GM21529 (cell line): ENCODE measurements at regions not wholly inside any gene's neighbourhood (a gene's known extent, or its start where the extent isn't known, plus 50 kb on each side); places are given as distances from the start of the nearest gene placed in this dataset.

Experiments
- ATAC-seq: cut with Tn5 transposase; IDR thresholded peaks from one replicate; pipeline ENCODE4 v1.9.1; 2021; ENCODE audit not compliant: unreplicated experiment

DNA sequence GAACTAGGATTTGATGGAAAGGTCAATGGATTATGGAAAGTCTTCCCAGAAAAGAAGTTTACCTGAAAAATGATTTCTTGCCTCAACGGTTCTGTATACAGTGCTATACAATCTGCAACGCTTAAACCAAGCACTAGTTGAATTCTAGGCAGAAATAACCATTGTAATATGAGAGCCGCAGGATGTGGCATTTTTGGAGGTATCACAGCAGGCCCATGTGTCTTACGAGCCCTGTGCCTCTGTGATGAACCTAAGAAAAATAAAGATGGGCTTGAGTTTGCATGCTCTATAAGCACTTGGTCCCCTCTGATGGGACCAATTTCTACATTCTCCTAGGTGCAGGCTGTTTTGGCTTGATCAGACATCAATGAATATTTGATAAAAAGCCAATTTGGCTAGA is 78.7 kb upstream of the RFC3 start:
- ATAC-seq: no peak

DNA sequence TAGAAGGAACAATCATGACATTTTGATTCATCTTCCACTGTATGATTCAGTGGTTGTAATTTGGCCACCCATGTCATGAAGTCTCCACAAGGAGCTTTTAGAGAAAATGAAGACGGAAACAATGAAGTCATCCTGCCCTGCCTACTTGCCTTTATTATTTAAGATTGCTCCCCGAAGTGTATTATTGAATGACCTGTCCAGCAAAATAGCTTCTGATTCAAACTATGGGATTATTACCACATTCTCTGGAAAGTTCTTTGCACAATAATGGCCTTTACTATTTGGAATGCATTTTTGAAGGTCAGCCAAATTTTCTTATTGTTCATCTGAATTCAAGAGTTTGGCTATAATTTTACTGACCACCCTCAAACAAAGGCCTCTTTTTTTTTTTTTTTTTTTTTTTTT is 77.8 kb upstream of the RFC3 start:
- ATAC-seq: no peak

DNA sequence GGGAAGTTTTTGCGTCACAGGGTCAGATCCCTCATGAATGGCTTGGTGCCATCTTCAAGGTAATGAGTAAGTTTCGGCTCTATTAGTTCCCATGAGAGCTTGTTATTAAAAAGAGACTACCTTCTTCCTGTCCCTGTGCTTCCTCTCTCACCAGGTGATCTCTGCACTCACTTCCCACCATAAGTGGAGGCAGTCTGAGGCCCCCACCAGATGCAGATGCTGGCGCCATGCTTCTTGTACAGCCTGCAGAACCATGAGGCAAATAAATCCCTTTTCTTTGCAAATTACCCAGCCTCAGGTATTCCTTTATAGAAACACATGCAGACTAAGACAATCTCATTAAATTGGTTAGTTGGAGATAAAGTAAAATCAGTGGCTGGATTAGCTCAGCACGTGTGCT is 75.6 kb upstream of the RFC3 start:
- no peak for ATAC-seq

DNA sequence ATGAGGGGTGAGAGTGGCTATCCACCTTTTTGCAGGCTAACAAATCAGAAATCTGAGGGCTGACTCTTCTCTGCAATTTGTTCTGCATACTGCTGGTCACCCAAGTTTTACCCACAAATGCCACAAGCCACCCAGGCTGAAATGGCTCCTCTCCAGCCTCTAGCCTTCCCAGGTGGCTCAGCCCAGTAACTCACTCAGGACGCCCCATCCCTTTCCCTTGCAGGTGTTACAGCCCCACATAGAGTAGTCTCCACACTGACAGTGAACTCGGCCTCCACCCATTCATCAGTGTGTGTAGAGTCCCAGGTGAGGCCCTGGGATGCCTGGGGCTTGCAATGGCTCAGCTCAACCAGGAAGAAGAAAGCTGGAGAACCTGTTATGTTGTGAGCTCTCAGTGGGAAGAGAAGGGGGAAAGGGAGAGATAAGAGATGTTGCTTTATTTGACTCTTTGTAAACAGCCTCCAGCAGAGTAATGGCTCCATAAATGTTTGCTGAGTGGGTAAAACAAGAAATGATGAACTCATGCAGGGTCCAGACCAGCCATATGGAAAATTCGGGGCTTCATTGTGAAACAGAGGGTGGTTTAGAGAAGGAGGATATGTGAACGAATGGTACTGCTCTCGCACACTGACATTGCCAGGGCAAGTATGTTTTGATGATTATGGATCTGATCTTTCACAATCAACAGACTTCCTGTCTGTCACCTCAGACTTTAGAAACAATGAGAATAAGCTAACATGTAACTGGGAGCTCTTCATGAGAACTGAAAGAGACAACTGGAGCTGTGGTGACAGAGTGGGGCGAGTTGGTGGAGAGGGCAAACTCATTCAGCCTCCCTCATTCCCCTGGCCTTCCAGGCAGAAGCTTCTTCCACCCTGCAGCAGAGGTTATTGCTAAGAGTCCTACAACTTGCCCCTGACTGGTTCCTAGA is 74.2 kb upstream of the RFC3 start:
- peak; percentile 74 for ATAC-seq

DNA sequence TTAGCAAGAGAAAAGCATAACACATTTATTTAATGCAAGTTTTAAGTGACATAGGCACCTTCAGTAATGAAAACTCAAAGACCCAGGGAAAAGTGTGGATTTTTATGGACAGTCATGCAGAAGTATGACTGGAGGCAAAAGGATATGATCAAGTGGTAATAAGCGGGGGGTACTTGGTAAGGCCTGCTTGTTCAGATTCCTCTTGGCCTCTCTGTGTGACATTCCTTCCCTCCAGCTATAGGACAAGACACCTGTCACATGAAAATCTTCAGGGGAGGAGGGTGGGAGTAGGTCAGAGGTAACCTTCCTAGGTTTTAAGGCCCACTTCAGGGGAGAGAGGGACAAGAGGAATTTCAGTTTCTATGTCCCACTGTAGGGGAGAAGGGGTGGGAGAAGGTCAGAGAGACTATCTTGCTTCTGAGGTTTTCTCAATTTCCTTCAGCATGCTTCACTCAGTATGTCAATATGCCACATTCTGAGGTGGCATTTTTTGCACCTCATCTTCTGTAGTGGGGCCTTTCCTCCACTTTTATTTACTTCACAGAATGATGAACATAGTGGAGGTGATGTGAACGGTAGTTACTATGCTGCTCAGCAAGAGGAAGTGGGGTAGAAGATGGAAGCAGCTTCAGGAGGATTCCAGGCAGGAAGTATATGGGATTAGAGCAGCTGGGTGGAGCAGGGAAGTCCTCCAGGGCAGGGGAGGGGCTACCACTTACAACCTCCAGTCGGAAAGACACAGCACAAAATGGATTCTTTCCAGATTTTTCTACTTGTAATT is 73.2 kb upstream of the RFC3 start:
- no peak for ATAC-seq

DNA sequence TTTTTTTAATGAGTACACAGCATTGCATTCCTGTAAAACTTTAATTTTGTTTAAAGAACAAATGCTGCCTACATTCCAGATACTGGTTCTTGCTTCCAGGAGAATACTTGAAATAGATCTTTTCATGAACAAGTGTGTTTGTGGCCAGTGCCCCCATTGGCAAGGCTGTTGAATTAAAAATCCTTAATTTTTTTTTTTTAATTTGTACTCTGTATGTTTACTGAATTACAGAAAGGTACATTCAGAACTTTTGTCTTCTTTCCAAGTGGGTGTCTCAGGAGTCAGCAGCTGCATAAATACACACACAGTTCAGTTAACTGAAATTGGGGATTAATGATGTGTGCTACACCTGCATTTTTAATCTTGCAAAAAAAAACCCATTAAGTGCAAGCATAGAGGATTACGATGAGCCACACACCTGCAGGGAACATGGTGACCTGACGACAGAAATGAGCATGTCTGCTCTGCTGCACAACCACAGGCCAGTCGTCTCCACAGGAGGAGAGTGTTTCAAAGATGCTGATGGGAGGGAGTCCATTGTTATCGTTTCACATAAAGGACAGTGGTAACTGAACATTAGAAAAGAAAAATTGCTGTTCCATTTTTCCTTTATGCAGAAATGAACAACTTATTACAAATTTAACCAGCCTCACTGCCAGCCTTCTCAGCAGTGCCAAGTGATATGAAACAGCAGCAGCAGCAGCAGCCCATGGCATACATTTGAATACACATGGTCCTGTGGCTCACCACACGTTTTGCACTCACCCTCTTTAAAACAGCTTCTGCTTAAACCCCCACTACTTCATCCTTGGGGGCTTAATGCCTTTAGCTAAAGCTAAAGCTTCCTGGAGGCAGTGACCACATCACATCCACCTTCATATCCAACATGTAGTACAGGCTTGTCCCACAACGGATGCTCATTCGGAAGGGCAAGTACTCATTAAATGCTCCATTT is 72.3 kb upstream of the RFC3 start:
- peak; percentile 50 for ATAC-seq

DNA sequence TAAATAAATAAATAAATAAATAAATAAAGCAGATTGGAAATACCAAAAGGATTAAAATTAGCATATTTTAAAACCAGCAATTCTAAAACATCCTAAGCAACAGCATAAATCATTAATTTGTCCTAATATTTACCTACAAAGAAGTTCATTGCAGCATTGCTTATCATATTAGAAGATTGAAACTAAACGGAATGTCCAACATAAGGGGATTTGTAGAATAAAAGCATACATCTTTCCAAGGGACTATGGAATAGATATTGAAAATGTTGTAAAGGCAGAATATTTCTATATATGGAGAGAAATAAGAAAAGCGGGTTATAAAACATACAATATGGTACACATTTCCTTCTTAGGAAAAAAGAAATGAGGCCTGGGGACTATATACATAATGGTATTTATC is 71.1 kb upstream of the RFC3 start:
- ATAC-seq: no peak

DNA sequence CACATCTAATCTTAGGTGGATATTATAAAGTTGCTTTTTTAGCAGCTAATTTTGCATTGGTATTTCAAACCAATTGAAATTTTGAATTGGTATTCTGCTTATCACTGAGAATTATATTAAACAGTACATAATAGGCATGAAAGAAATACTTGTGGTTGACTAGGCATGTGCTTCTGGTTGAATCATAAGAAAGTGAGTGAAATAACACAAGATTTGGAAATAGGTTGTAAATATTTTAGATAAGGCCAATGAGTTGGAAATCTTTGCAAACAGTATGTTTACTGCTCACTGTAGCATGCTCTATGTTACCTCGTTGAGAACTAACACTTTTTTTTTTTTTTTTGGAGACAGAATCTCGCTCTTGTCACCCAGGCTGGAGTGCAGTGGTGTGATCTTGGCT is 66.8 kb upstream of the RFC3 start:
- no peak for ATAC-seq

DNA sequence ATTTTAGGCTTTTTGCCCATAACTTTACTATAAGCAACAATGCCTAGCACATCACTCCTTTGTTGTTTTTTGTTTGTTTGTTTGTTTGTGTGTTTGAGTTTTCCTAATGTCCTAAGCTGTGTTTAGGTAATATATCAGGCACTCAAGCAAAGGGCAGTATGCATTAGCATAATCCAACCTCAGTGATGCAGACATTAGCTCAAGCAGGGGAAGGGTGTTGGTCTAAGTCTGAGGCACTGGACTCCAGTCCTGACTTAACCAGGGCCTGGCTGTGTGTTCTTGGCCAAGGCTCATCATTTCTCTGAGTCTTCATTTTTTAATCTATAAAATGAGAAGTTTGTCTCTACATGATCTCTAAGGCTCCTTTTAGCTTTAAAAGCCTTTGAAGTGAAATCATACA is 65.9 kb upstream of the RFC3 start:
- ATAC-seq: no peak

DNA sequence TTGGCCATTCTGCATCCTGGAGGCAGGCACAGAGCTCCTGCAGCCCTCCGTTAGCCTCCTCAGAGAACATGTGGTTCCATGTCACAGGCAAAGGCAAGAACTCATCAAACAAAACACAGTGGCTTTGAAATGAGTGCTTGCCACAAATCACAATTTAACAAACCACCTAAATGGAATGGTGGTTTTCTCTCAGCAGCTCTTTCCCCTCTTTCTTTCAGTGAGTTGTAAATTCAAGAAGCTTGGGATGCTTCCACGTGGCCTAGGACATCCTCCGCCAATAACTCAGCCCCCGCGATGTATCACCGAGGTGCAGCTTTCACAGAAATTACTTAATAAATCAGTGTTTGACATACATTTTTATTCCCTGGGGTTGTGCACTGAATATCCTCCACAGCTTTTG is 65.4 kb upstream of the RFC3 start:
- ATAC-seq: no peak

DNA sequence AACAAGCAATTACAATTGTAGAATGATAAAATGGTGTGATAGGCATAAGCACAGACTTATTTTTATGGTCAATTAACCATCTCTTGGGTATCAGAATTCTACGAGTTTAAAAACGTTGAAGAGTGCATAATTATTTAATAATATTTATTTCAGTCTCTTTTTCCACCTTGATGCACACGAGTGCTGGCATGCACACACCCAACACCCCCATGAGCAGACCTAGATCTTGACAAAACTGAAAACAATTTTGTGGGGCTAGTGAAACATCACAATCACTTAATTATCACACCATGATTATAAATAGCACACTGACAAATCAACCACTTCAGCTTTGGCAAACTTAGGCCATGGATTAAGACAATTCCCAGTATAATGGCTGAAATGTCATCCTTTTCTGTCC is 61.0 kb upstream of the RFC3 start:
- ATAC-seq: no peak

DNA sequence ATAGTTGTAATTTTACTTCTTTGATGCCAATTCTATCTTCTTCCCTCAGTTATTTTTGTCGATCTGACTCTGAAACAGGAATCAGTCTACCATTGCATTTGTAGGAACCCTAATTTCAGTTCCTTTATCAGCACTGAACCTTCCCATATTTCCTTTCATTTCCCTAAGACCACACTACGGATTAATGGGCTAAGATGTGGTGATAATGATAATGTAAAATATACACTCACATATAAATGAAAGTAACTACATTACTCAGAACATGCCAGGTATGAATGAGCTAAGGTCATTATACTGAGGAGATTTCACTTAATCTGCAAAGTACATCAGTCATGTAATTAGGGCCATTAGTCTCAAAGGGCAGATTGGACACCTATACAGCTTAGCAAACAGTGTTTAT is 60.2 kb upstream of the RFC3 start:
- ATAC-seq: peak; percentile 67

DNA sequence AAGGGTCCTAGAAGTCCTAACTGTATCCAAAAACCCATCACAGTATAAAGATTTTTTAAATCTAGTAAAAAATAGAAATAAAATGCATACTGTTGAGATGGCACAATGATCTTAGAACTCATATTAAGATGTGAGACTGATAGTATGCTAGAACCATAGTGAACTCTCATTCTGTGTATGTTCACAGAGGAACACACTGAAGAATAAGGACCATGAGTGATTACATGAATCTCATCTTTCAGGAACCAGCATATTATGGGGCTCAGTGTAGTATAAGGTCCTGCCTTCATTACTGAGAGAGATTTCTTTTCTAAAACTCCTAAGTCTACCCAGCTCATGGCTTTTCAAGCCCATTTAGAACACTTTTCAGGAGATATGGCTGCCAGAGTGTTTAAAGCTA is 59.8 kb upstream of the RFC3 start:
- ATAC-seq: peak; percentile 82

DNA sequence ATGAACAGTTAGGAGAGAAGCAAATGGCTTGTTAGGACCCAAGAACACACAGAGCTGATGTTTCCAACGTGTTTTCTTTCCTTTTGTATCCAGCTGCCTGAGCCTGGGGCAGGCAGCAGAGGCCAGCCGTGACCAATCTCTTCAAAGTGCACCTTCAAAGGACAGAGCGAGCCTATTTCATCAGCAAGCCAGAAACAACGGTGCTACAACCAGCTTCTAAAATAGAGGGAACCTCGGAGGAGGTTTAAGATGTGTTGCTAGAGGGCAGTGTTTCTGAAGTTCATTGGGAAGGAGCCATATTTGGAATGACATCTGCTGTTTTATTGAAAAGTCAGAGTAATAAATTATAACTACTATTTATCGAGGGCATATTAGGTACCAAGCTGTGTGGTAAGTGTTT is 56.2 kb upstream of the RFC3 start:
- no peak for ATAC-seq

DNA sequence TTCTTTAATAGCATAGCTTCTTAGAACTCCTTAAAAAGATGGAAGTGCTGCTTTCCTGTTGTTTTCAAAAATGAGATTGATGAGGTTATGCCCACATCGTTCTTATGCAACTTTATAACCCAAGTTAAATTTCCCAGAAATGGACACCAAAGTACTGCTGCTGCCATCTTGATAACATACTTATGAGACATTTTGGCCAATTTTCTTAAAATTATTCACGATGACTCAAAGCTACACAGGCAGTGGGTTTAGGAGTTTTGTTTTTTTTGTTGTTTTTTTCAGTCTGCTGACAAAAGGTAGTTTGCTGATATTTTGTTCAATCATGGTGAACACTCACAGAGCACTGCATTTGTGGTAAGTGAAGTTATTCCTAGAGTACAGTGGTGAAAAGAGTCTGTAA is 54.9 kb upstream of the RFC3 start:
- ATAC-seq: no peak

DNA sequence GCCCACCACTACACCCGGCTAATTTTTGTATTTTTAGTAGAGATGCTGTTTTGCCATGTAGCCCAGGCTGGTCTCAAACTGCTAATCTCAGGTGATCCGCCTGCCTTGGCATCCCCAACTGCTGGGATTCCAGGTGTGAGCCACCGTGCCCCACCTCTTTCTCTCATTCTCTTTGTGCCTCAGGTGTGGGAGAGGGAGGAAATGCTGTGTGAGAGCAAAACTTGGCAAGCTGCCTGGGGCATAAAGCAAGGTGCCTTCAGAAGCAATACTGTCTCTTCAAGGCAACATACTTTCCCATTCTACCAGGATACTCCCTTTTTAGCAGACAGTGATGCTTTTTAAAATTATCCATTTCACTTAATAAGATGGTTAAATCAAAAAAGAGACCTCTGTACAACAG is 53.2 kb upstream of the RFC3 start:
- ATAC-seq: no peak

DNA sequence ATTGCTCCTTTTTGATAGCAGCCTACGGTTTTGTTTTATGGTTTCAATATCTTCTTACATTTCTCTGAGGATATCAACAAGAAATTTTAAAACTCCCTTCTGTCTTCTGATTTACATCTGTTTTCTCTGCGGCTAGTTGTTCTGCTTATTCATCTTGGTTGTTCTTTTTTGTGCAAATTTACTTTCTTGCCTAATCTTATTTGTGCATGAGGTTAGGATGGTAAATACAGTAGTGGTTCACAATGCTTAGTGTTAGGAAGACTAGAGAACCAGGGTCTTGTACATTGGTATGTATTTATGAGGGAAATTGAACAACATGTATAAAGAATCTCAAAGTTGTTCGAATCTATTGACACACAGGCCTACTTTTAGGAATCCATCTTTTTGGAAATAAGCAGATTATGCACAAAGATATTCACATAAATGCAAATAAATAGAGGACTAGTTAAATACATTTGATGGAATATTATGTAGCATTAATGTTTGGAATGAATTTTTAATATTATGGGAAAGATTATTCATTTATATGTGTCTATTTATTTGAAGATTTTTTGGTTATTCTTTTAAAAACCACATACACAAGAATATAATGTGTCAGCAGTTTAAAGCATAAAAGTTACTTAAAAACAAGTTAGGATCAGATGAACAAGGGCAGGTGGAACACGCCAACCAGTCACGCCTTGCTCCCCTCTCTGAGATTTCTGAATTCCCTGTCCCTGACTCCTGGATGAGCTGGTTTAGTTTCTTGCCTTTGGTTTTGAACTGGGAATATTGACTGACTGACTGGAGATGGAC is 51.4 kb upstream of the RFC3 start:
- ATAC-seq: no peak

DNA sequence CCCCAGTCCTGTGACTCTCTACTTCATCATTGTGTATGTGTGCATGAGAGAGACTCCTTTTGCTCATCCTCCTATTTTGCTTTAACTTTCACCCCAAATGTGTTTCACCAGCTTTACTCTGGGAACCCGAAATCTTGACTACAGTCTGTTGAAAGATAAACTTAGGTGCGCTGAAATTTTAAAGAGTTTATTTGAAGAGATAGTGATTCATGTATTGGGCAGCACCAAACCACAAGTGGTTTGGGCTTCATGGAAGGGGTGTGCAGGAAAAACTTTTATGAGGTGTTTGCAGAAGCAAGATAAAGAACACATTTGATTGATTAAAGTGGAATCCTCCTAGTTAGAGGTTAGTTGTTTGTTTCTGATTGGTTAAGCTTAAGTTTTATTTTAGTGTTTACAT is 50.8 kb upstream of the RFC3 start:
- ATAC-seq: no peak
